OCI-LY1 (cell line): ENCODE measurements at regions not wholly inside any gene's neighbourhood (a gene's known extent, or its start where the extent isn't known, plus 50 kb on each side); places are given as distances from the start of the nearest gene placed in this dataset.

Experiments
- H2AFZ ChIP-seq: fragments of 200-600 bp; sonication (generic), shearing (Covaris generic); 2 replicates; pipeline ENCODE4 v1.6.0; 2014; ENCODE audit warnings: antibody characterized with exemption, mild to moderate bottlenecking, low read length
- H3F3A ChIP-seq: fragments of 200-600 bp; sonication (generic), shearing (Covaris generic); 2 replicates; pipeline ENCODE4 v1.6.0; 2014; ENCODE audit warnings: mild to moderate bottlenecking, antibody characterized with exemption, low read length, moderate library complexity; ENCODE audit not compliant: insufficient read depth
- H3K27ac ChIP-seq: fragments of 200-600 bp; sonication (generic); 2 replicates; pipeline ENCODE4 v1.5.1; 2014; ENCODE audit warnings: low read length, mixed run types, mild to moderate bottlenecking, low read depth; ENCODE audit not compliant: poor library complexity, severe bottlenecking
- H3K27me3 ChIP-seq: fragments of 200-600 bp; sonication (generic); 2 replicates; pipeline ENCODE4 v1.6.0; 2014; ENCODE audit warnings: antibody characterized with exemption, mild to moderate bottlenecking, low read length, moderate library complexity; ENCODE audit not compliant: insufficient read depth
- H3K36me3 ChIP-seq: fragments of 200-600 bp; sonication (generic); 2 replicates; pipeline ENCODE4 v1.6.1; 2014; ENCODE audit warnings: mild to moderate bottlenecking, antibody characterized with exemption, low read length, moderate library complexity, mixed read lengths; ENCODE audit not compliant: insufficient read depth
- H3K4me1 ChIP-seq: fragments of 200-600 bp; sonication (generic); 2 replicates; pipeline ENCODE4 v1.5.1; 2014; ENCODE audit warnings: mild to moderate bottlenecking, low read length, moderate library complexity; ENCODE audit not compliant: insufficient read depth, severe bottlenecking
- H3K4me2 ChIP-seq: fragments of 200-600 bp; sonication (generic), shearing (Covaris generic); 2 replicates; pipeline ENCODE4 v1.6.1; 2014; ENCODE audit warnings: low read length
- H3K4me3 ChIP-seq: fragments of 200-600 bp; sonication (generic); 2 replicates; pipeline ENCODE4 v1.5.1; 2014; ENCODE audit warnings: low read length, low read depth, mild to moderate bottlenecking, mixed read lengths; ENCODE audit not compliant: poor library complexity, severe bottlenecking
- H3K79me2 ChIP-seq: fragments of 200-600 bp; shearing (Covaris generic); 2 replicates; pipeline ENCODE4 v1.6.1; 2016; ENCODE audit warnings: mixed run types, low read length, mixed read lengths; ENCODE audit not compliant: insufficient read depth
- H3K9ac ChIP-seq: fragments of 200-600 bp; sonication (generic), shearing (Covaris generic); 2 replicates; pipeline ENCODE4 v1.6.1; 2014; ENCODE audit warnings: mild to moderate bottlenecking, low read length, mixed read lengths
- H3K9me2 ChIP-seq: fragments of 200-600 bp; sonication (generic), shearing (Covaris generic); 2 replicates; pipeline ENCODE4 v1.6.1; 2014; ENCODE audit warnings: low read depth, mild to moderate bottlenecking, low read length, mixed read lengths
- H3K9me3 ChIP-seq: fragments of 200-600 bp; shearing (Covaris generic); 2 replicates; pipeline ENCODE4 v1.6.1; 2014; ENCODE audit warnings: low read length, mixed read lengths
- H4K20me1 ChIP-seq: fragments of 200-600 bp; sonication (generic), shearing (Covaris generic); 2 replicates; pipeline ENCODE4 v1.6.0; 2016; ENCODE audit warnings: mild to moderate bottlenecking, low read length; ENCODE audit not compliant: insufficient read depth
- CTCF ChIP-seq: fragments of 200-600 bp; sonication (generic), shearing (Covaris generic); IDR thresholded peaks from 2 replicates; pipeline ENCODE4 v1.5.1; 2017; ENCODE audit warnings: mild to moderate bottlenecking, antibody characterized with exemption, low read length, moderate library complexity, mixed read lengths
- EZH2 ChIP-seq: fragments of 200-600 bp; sonication (generic), shearing (Covaris generic); IDR thresholded peaks from 2 replicates; pipeline ENCODE4 v1.8.0; 2017; ENCODE audit warnings: borderline replicate concordance, mixed run types, mild to moderate bottlenecking, antibody characterized with exemption, low read length, moderate library complexity, mixed read lengths

GRCh38 chr3:76352511-76353284, 567.3 kb upstream of the ZNF717 start:
- Histone ChIP-seq H3K79me2 (no peaks in the 10 kb centered on the region), H4K20me1 (no peaks in the 10 kb centered on the region), H3K27me3 (no peaks in the 10 kb centered on the region), H3K36me3 (no peaks in the 10 kb centered on the region), H2AFZ (no peak overlapping the region), H3K27ac (no peak overlapping the region), H3F3A (no peaks in the 10 kb centered on the region), H3K9ac (no peak overlapping the region), H3K9me3 (no peaks in the 10 kb centered on the region), H3K4me2 (no peak overlapping the region), H3K9me2 (no peaks in the 10 kb centered on the region), H3K4me1 (no peaks in the 10 kb centered on the region), H3K4me3 (no peak overlapping the region)
- TF ChIP-seq CTCF (no peak), EZH2 (no peak)

- H3K36me3 ChIP-seq, result no peaks in the 10 kb centered on the region
- no peak overlapping the region for H3K9ac ChIP-seq
- no peaks in the 10 kb centered on the region for H3K79me2 ChIP-seq
- no peaks in the 10 kb centered on the region for H3K27me3 ChIP-seq
- no peaks in the 10 kb centered on the region for H3K4me1 ChIP-seq
- H3K4me2 ChIP-seq, result no peak overlapping the region
- no peaks in the 10 kb centered on the region for H4K20me1 ChIP-seq
- no peaks in the 10 kb centered on the region for H3K9me2 ChIP-seq
- H3F3A ChIP-seq, result no peaks in the 10 kb centered on the region
- TF ChIP-seq EZH2, result no peak
- no peak for TF ChIP-seq CTCF
- H2AFZ ChIP-seq, result no peak overlapping the region
- no peak overlapping the region for H3K4me3 ChIP-seq
- no peaks in the 10 kb centered on the region for H3K9me3 ChIP-seq
- H3K27ac ChIP-seq, result no peak overlapping the region
These were observed 568.3 kb upstream of the ZNF717 start for GRCh38 chr3:76353683-76354082.

GRCh38 chr3:76361010-76361409, 575.7 kb upstream of the ZNF717 start:
- Histone ChIP-seq H3K4me3 (no peak overlapping the region), H3K9me3 (no peaks in the 10 kb centered on the region), H4K20me1 (no peaks in the 10 kb centered on the region), H3K9me2 (no peaks in the 10 kb centered on the region), H3K27me3 (no peaks in the 10 kb centered on the region), H3K27ac (no peak overlapping the region), H3K79me2 (no peaks in the 10 kb centered on the region), H3K4me1 (no peaks in the 10 kb centered on the region), H2AFZ (no peak overlapping the region), H3K9ac (no peak overlapping the region), H3K36me3 (no peaks in the 10 kb centered on the region), H3K4me2 (no peak overlapping the region), H3F3A (no peaks in the 10 kb centered on the region)
- TF ChIP-seq EZH2 (no peak), CTCF (no peak)
